ENCODE measurements at regions not wholly inside any gene's neighbourhood (a gene's known extent, or its start where the extent isn't known, plus 50 kb on each side); places are given as distances from the start of the nearest gene placed in this dataset.

DNA sequence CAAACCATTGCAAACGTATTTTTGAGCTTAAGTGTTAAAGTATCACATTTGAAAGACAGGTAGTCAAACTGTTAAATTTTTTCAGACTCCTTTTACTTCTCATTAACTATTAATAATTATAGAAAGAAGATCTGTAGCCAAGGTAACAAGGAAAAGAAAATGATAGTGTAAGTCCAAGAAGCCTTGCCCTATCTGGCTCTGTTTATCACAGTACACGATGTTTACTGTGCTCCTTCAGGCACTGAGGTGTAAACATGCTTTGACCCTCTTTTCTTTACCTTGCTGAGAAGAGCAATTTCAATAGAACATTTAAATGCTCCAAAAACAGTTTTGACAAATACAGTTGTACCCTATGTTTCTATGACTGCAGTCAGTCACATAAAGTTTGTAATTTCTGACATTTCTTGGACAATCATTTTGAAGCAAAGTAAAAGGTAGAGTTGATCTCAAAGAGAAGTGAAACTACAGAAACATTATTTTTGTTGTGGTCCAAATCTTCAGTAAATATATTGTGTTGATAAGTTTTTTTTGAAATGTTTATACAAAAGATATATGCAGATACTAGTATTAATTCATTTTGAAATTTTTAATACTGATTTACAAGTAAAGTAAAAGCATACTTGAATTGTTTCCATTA lies 152.6 kb upstream of the KYNU start:
- 85% methylated on average over 2 of the region's 2 CpGs for WGBS

DNA sequence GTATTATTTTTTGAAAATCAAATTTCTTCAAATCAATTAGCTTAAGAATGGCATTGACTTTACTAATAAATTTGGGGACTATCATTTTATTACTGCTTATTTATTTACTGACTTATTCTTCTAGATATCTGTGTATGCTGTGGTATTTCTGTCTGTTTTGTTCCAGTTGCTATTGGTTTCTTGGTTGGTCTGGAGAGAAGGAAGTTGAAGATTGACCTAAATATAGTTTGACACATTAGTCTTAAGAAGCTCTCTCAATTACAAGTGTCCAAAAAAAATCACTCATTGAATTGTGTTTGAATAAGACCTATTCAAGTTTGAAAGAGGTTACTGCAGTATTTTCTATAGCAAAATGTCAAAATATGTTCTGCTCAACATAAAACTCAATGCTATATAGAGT lies 153.3 kb upstream of the KYNU start:
- Histone ChIP-seq H3K36me3 (ENCODE audit: control insufficient read depth in 2 of 2, insufficient read depth in 2 of 2, low read length in 1 of 2) (no peaks in the 10 kb centered on the region), H3K4me3 (ENCODE audit: low read length in 2 of 2) (no peak overlapping the region), H3K27ac (ENCODE audit: low read depth in 1 of 2, low read length in 1 of 2) (no peak overlapping the region), H3K9me3 (ENCODE audit: control insufficient read depth in 2 of 2, insufficient read depth in 1 of 2, low read length in 1 of 2) (peaks cover 0 to 6% of the 10 kb centered on the region in 2 donors), H3K4me1 (ENCODE audit: control insufficient read depth in 2 of 2, insufficient read depth in 2 of 2, low read length in 2 of 2) (no peaks in the 10 kb centered on the region), H3K27me3 (ENCODE audit: control insufficient read depth in 2 of 2, insufficient read depth in 1 of 2, low read length in 1 of 2) (no peaks in the 10 kb centered on the region)
- DNase-seq (ENCODE audit: low read depth in 6 of 9, low spot score in 9 of 9): no peak

More for the DNA sequence above, 152.6 kb upstream of the KYNU start:
- peaks cover 0 to 6% of the 10 kb centered on the region in 2 donors for H3K9me3 ChIP-seq (ENCODE audit: control insufficient read depth in 2 of 2, insufficient read depth in 1 of 2, low read length in 1 of 2)
- H3K4me1 ChIP-seq (ENCODE audit: control insufficient read depth in 2 of 2, insufficient read depth in 2 of 2, low read length in 2 of 2): no peaks in the 10 kb centered on the region
- no peak for DNase-seq (ENCODE audit: low read depth in 6 of 9, low spot score in 9 of 9)
- no peak overlapping the region for H3K4me3 ChIP-seq (ENCODE audit: low read length in 2 of 2)
- H3K36me3 ChIP-seq (ENCODE audit: control insufficient read depth in 2 of 2, insufficient read depth in 2 of 2, low read length in 1 of 2): no peaks in the 10 kb centered on the region
- no peak overlapping the region for H3K27ac ChIP-seq (ENCODE audit: low read depth in 1 of 2, low read length in 1 of 2)
- H3K27me3 ChIP-seq (ENCODE audit: control insufficient read depth in 2 of 2, insufficient read depth in 1 of 2, low read length in 1 of 2): no peaks in the 10 kb centered on the region

DNA sequence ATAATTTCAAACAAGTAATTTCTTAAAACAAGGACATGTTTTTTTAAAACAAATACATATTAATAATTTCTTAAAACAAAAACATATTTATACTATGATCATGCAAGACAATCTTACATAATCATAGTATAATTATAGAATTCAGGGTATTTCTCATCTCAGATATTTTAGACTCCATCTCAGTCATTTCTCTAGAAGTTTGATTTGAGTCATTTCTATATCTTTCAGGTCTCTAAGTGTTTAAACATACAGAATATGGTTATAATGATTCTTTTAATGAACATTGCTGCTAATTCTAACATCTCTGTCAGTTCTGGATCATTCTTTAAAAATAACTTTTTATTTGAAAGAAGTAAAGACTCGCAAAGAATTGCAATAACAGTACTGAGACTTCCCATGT lies 154.2 kb upstream of the KYNU start:
- Histone ChIP-seq H3K36me3 (ENCODE audit: control insufficient read depth in 2 of 2, insufficient read depth in 2 of 2, low read length in 1 of 2) (no peaks in the 10 kb centered on the region), H3K9me3 (ENCODE audit: control insufficient read depth in 2 of 2, insufficient read depth in 1 of 2, low read length in 1 of 2) (peaks cover 0 to 4% of the 10 kb centered on the region in 2 donors), H3K27ac (ENCODE audit: low read depth in 1 of 2, low read length in 1 of 2) (no peak overlapping the region), H3K27me3 (ENCODE audit: control insufficient read depth in 2 of 2, insufficient read depth in 1 of 2, low read length in 1 of 2) (no peaks in the 10 kb centered on the region), H3K4me1 (ENCODE audit: control insufficient read depth in 2 of 2, insufficient read depth in 2 of 2, low read length in 2 of 2) (no peaks in the 10 kb centered on the region), H3K4me3 (ENCODE audit: low read length in 2 of 2) (no peak overlapping the region)
- 96% methylated on average over 1 of the region's 1 CpG for WGBS
- DNase-seq (ENCODE audit: low read depth in 6 of 9, low spot score in 9 of 9): no peak

DNA sequence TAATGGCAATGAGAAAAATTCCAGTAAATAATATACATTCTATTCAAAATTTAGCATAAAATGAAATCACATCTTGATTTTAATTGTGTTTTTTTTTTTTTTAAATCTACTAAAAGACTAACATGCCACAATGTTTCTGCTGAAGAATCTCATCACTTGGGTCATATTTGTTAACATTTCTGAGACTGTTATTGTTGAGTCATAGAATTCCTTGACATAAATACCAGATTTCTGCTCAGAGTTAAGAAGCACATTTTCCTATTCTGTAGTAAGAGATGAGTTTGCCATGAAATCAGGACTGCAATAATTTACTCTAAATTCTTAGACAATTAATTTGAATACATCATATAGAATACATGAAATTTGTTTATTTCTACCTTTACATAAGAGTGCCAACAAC lies 154.9 kb upstream of the KYNU start:
- Histone ChIP-seq H3K27ac (ENCODE audit: low read depth in 1 of 2, low read length in 1 of 2) (no peak overlapping the region), H3K9me3 (ENCODE audit: control insufficient read depth in 2 of 2, insufficient read depth in 1 of 2, low read length in 1 of 2) (no peaks in the 10 kb centered on the region), H3K27me3 (ENCODE audit: control insufficient read depth in 2 of 2, insufficient read depth in 1 of 2, low read length in 1 of 2) (no peaks in the 10 kb centered on the region), H3K4me1 (ENCODE audit: control insufficient read depth in 2 of 2, insufficient read depth in 2 of 2, low read length in 2 of 2) (no peaks in the 10 kb centered on the region), H3K4me3 (ENCODE audit: low read length in 2 of 2) (no peak overlapping the region), H3K36me3 (ENCODE audit: control insufficient read depth in 2 of 2, insufficient read depth in 2 of 2, low read length in 1 of 2) (no peaks in the 10 kb centered on the region)
- DNase-seq (ENCODE audit: low read depth in 6 of 9, low spot score in 9 of 9): no peak

DNA sequence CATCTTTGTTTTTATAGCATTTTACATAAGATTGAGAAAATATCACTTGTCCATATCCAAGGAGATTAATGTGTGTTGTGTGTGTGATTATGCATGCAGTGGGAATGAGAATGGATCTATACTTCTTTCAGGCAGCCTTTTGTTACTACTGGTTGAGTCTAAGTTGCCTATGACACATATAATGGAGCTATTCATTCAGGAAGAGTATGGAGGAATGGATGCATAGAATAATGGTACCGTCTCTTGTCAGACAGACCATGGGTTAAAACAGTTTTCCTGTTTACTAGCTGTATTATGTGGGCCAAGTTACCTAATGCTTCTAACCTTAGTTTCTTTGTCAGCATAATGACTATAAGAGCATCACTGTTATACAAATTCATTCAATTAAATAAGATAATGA lies 155.4 kb upstream of the KYNU start:
- Histone ChIP-seq H3K36me3 (ENCODE audit: control insufficient read depth in 2 of 2, insufficient read depth in 2 of 2, low read length in 1 of 2) (no peaks in the 10 kb centered on the region), H3K9me3 (ENCODE audit: control insufficient read depth in 2 of 2, insufficient read depth in 1 of 2, low read length in 1 of 2) (no peaks in the 10 kb centered on the region), H3K27ac (ENCODE audit: low read depth in 1 of 2, low read length in 1 of 2) (no peak overlapping the region), H3K4me1 (ENCODE audit: control insufficient read depth in 2 of 2, insufficient read depth in 2 of 2, low read length in 2 of 2) (no peaks in the 10 kb centered on the region), H3K27me3 (ENCODE audit: control insufficient read depth in 2 of 2, insufficient read depth in 1 of 2, low read length in 1 of 2) (no peaks in the 10 kb centered on the region), H3K4me3 (ENCODE audit: low read length in 2 of 2) (no peak overlapping the region)
- DNase-seq (ENCODE audit: low read depth in 6 of 9, low spot score in 9 of 9): no peak
- 99% methylated on average over 1 of the region's 1 CpG for WGBS

DNA sequence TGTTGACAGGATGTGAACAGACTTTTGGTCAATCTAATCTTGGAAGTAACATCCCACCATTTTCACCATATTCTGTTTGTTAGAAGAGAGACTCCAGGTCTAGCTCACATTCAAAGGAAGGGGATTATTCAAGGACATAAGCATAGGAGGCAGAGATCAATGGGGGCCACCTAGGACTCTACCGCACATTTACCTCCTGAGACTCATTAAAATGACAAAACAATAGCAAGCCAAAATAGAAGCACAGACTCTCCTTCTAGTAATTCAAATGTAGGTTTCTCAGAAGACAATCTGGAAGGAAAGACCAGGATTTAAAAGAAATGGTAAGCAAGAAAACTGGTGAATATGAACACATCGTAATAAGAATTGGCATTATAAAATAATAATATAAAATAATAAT lies 156.4 kb upstream of the KYNU start:
- Histone ChIP-seq H3K27ac (ENCODE audit: low read depth in 1 of 2, low read length in 1 of 2) (no peak overlapping the region), H3K36me3 (ENCODE audit: control insufficient read depth in 2 of 2, insufficient read depth in 2 of 2, low read length in 1 of 2) (no peaks in the 10 kb centered on the region), H3K27me3 (ENCODE audit: control insufficient read depth in 2 of 2, insufficient read depth in 1 of 2, low read length in 1 of 2) (no peaks in the 10 kb centered on the region), H3K4me1 (ENCODE audit: control insufficient read depth in 2 of 2, insufficient read depth in 2 of 2, low read length in 2 of 2) (no peaks in the 10 kb centered on the region), H3K4me3 (ENCODE audit: low read length in 2 of 2) (no peak overlapping the region), H3K9me3 (ENCODE audit: control insufficient read depth in 2 of 2, insufficient read depth in 1 of 2, low read length in 1 of 2) (no peaks in the 10 kb centered on the region)
- 99% methylated on average over 2 of the region's 2 CpGs for WGBS
- DNase-seq (ENCODE audit: low read depth in 6 of 9, low spot score in 9 of 9): no peak

DNA sequence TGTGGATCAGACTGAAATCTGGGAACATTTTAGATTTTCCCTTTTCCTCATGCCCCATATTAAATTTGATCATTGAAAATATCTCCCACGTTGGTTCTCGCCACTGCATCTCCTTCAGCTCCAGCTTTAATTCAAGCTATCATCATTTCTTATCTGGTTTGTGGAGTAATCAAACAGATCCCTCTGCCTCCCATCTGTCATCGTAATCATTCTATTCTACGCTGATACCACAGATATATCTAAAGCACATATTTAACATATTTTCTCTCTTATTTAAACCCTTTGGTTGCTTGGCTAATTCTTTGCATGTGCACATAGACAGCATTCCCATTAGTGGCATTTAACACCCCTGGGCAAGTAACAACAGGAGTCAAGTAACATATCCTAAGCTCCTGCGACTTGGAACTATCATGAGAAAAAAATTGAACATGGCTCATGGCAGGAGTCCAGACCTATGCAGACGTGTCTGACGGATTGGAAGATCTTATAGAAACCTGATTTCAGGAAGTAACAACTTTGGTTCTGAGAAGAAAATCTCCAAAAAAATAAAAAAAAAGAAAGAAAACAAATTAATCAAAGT lies 158.8 kb upstream of the KYNU start:
- H3K27ac ChIP-seq (ENCODE audit: low read depth in 1 of 2, low read length in 1 of 2): no peak overlapping the region
- DNase-seq (ENCODE audit: low read depth in 6 of 9, low spot score in 9 of 9): no peak
- H3K4me1 ChIP-seq (ENCODE audit: control insufficient read depth in 2 of 2, insufficient read depth in 2 of 2, low read length in 2 of 2): no peaks in the 10 kb centered on the region
- 95% methylated on average over 7 of the region's 7 CpGs for WGBS
- H3K9me3 ChIP-seq (ENCODE audit: control insufficient read depth in 2 of 2, insufficient read depth in 1 of 2, low read length in 1 of 2): no peaks in the 10 kb centered on the region
- no peaks in the 10 kb centered on the region for H3K36me3 ChIP-seq (ENCODE audit: control insufficient read depth in 2 of 2, insufficient read depth in 2 of 2, low read length in 1 of 2)
- no peaks in the 10 kb centered on the region for H3K27me3 ChIP-seq (ENCODE audit: control insufficient read depth in 2 of 2, insufficient read depth in 1 of 2, low read length in 1 of 2)
- no peak overlapping the region for H3K4me3 ChIP-seq (ENCODE audit: low read length in 2 of 2)

DNA sequence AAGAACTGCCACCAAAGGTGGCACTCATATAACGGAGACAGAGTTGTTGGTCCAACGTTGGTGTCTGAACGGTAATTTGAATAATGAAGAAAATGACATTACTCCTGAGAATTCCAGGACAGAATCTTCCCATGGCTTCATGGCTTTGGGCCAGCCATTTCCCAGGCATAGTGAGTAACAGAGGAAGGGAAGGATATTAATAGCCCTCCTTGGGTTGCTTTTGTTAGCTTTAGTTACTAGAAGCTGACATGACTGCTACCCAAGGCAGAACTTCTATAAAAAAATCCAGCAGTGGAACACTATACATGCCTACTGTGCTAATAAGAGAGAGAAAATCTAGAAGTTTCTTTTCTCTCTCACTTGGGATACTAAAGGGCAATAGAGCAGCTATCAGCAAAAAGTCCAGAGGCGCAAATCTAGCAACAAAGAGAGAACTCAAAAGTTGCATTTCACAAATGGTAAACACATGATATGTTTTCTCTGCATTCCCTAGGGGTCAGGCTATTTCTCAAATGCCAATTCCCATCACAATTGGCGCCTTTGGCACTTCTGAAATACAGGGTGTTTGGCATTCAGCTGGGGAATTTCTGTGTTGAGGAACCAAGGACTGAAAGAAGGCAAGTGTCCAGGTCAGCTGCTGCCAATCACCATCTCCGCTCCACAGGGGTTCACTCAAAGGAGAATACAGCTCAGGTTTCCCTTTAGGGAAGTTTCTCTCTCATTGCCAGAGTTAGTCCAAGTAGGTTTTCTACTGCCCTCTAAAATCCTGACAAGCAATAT lies 160.8 kb upstream of the KYNU start:
- Histone ChIP-seq H3K36me3 (ENCODE audit: control insufficient read depth in 2 of 2, insufficient read depth in 2 of 2, low read length in 1 of 2) (no peaks in the 10 kb centered on the region), H3K27ac (ENCODE audit: low read depth in 1 of 2, low read length in 1 of 2) (no peak overlapping the region), H3K4me1 (ENCODE audit: control insufficient read depth in 2 of 2, insufficient read depth in 2 of 2, low read length in 2 of 2) (no peaks in the 10 kb centered on the region), H3K9me3 (ENCODE audit: control insufficient read depth in 2 of 2, insufficient read depth in 1 of 2, low read length in 1 of 2) (no peaks in the 10 kb centered on the region), H3K27me3 (ENCODE audit: control insufficient read depth in 2 of 2, insufficient read depth in 1 of 2, low read length in 1 of 2) (no peaks in the 10 kb centered on the region), H3K4me3 (ENCODE audit: low read length in 2 of 2) (no peak overlapping the region)
- 94% methylated on average over 6 of the region's 6 CpGs for WGBS
- no peak for DNase-seq (ENCODE audit: low read depth in 6 of 9, low spot score in 9 of 9)

DNA sequence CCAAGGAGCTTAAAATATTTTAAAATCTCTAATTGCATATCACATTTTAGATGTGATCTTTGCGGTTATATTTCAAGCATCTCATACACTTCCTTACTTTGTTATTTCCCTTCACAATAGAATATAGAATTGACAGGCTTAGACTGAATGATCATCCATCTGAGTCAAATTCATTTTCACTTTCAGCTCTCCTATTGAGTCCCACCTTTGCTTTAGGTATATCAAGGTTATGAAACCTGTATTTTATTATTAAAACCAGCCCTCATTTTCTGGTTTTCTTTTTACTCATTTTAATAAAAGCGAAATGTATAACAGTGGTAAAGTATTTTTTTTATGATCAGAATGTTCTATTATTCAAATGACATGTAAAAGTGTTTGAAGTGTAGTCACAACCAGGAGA lies 162.9 kb upstream of the KYNU start:
- DNase-seq (ENCODE audit: low read depth in 6 of 9, low spot score in 9 of 9): no peak
- Histone ChIP-seq H3K27me3 (ENCODE audit: control insufficient read depth in 2 of 2, insufficient read depth in 1 of 2, low read length in 1 of 2) (no peaks in the 10 kb centered on the region), H3K27ac (ENCODE audit: low read depth in 1 of 2, low read length in 1 of 2) (no peak overlapping the region), H3K4me3 (ENCODE audit: low read length in 2 of 2) (no peak overlapping the region), H3K9me3 (ENCODE audit: control insufficient read depth in 2 of 2, insufficient read depth in 1 of 2, low read length in 1 of 2) (no peaks in the 10 kb centered on the region), H3K36me3 (ENCODE audit: control insufficient read depth in 2 of 2, insufficient read depth in 2 of 2, low read length in 1 of 2) (no peaks in the 10 kb centered on the region), H3K4me1 (ENCODE audit: control insufficient read depth in 2 of 2, insufficient read depth in 2 of 2, low read length in 2 of 2) (no peaks in the 10 kb centered on the region)
- 93% methylated on average over 2 of the region's 2 CpGs for WGBS

All from thymus (tissue), 11 donors.